GM12891 (cell line): ENCODE measurements at regions not wholly inside any gene's neighbourhood (a gene's known extent, or its start where the extent isn't known, plus 50 kb on each side); places are given as distances from the start of the nearest gene placed in this dataset.
"Not testable (repeated sequence)": the region's sequence is repeated elsewhere in the genome, so short reads cannot be mapped to it uniquely, and the experiment has no call there.

Source experiments
- DNase-seq: peaks from one replicate; pipeline ENCODE4 v3.0.0; 2011; ENCODE audit warnings: low spot score; ENCODE audit not compliant: insufficient read length
- FAIRE-seq: peaks from 2 replicates; lab custom pipeline; 2011; peaks lifted over from hg19 to GRCh38; lab: Jason Lieb, UNC
- PAX5 ChIP-seq: IDR thresholded peaks from 2 replicates; pipeline ENCODE4 v1.6.1; 2011; ENCODE audit warnings: low read length, moderate library complexity, mild to moderate bottlenecking; ENCODE audit not compliant: insufficient read depth, severe bottlenecking
- POLR2A ChIP-seq: IDR thresholded peaks from 2 replicates; pipeline ENCODE4 v1.6.1; 2011; ENCODE audit warnings: low read depth, low read length, control low read depth
- POLR2AphosphoS5 ChIP-seq: IDR thresholded peaks from 2 replicates; pipeline ENCODE4 v1.6.1; 2011; ENCODE audit warnings: low read depth, low read length, control low read depth
- POU2F2 ChIP-seq: IDR thresholded peaks from 2 replicates; pipeline ENCODE4 v1.6.1; 2011; ENCODE audit warnings: low read depth, mild to moderate bottlenecking, control low read depth, low read length, moderate library complexity
- SPI1 ChIP-seq: IDR thresholded peaks from 2 replicates; pipeline ENCODE4 v1.6.1; 2011; ENCODE audit warnings: low read depth, low read length, control low read depth
- TAF1 ChIP-seq: IDR thresholded peaks from 2 replicates; pipeline ENCODE4 v1.6.1; 2011; ENCODE audit warnings: low read depth, low read length, control low read depth

GRCh38 chr4:123526511-123526910 lies 129.9 kb downstream of the SPRY1 start:
- FAIRE-seq (no peak), DNase-seq (no peak)
- TF ChIP-seq POU2F2: no peak
- TF ChIP-seq SPI1: no peak
- TF ChIP-seq POLR2A: no peak
- TF ChIP-seq POLR2AphosphoS5: no peak
- TF ChIP-seq TAF1: no peak
- TF ChIP-seq PAX5: no peak

GRCh38 chr4:123528501-123529277 lies 132.1 kb downstream of the SPRY1 start:
- no peak for FAIRE-seq

GRCh38 chr4:123529278-123529568 lies 132.6 kb downstream of the SPRY1 start:
- TF ChIP-seq POU2F2 (no peak), TAF1 (no peak), SPI1 (no peak), PAX5 (no peak), POLR2AphosphoS5 (no peak), POLR2A (no peak)
- DNase-seq: no peak
- no peak for FAIRE-seq

More at GRCh38 chr4:123528501-123529277, 132.1 kb downstream of the SPRY1 start:
- DNase-seq: no peak
- TF ChIP-seq POLR2AphosphoS5: no peak
- no peak for TF ChIP-seq PAX5
- TF ChIP-seq POLR2A: no peak
- TF ChIP-seq POU2F2: no peak
- no peak for TF ChIP-seq TAF1
- TF ChIP-seq SPI1: no peak

GRCh38 chr4:123530357-123530756 lies 133.8 kb downstream of the SPRY1 start:
- no peak for DNase-seq
- no peak for FAIRE-seq

GRCh38 chr4:123535037-123535748 lies 138.6 kb downstream of the SPRY1 start:
- TF ChIP-seq POLR2A (no peak), SPI1 (no peak), POU2F2 (no peak), PAX5 (no peak), POLR2AphosphoS5 (no peak), TAF1 (no peak)
- DNase-seq (no peak), FAIRE-seq (no peak)

More at GRCh38 chr4:123530357-123530756, 133.8 kb downstream of the SPRY1 start:
- no peak for TF ChIP-seq POLR2A
- TF ChIP-seq PAX5: no peak
- TF ChIP-seq SPI1: no peak
- TF ChIP-seq TAF1: no peak
- no peak for TF ChIP-seq POLR2AphosphoS5
- TF ChIP-seq POU2F2: no peak

- TF ChIP-seq POLR2A (no peak), POLR2AphosphoS5 (no peak), PAX5 (no peak), SPI1 (no peak), TAF1 (no peak), POU2F2 (no peak)
- FAIRE-seq (no peak), DNase-seq (no peak)
Measured at GRCh38 chr4:123536225-123536624, 139.6 kb downstream of the SPRY1 start.

GRCh38 chr4:123537906-123538402 lies 141.4 kb downstream of the SPRY1 start:
- FAIRE-seq, DNase-seq: not testable (repeated sequence)

- FAIRE-seq (no peak), DNase-seq (no peak)
Measured at GRCh38 chr4:123545667-123546572, 149.3 kb downstream of the SPRY1 start.

GRCh38 chr4:123546573-123547060 lies 150.0 kb downstream of the SPRY1 start:
- no peak for DNase-seq
- no peak for FAIRE-seq
- TF ChIP-seq POU2F2 (no peak), TAF1 (no peak), PAX5 (no peak), SPI1 (no peak), POLR2A (no peak), POLR2AphosphoS5 (no peak)

More at GRCh38 chr4:123545667-123546572, 149.3 kb downstream of the SPRY1 start:
- TF ChIP-seq POU2F2: no peak
- TF ChIP-seq SPI1: no peak
- no peak for TF ChIP-seq PAX5
- TF ChIP-seq POLR2A: no peak
- TF ChIP-seq POLR2AphosphoS5: no peak
- TF ChIP-seq TAF1: no peak
